ENCODE measurements at regions not wholly inside any gene's neighbourhood (a gene's known extent, or its start where the extent isn't known, plus 50 kb on each side); places are given as distances from the start of the nearest gene placed in this dataset.

- TF ChIP-seq, protein P1, sequence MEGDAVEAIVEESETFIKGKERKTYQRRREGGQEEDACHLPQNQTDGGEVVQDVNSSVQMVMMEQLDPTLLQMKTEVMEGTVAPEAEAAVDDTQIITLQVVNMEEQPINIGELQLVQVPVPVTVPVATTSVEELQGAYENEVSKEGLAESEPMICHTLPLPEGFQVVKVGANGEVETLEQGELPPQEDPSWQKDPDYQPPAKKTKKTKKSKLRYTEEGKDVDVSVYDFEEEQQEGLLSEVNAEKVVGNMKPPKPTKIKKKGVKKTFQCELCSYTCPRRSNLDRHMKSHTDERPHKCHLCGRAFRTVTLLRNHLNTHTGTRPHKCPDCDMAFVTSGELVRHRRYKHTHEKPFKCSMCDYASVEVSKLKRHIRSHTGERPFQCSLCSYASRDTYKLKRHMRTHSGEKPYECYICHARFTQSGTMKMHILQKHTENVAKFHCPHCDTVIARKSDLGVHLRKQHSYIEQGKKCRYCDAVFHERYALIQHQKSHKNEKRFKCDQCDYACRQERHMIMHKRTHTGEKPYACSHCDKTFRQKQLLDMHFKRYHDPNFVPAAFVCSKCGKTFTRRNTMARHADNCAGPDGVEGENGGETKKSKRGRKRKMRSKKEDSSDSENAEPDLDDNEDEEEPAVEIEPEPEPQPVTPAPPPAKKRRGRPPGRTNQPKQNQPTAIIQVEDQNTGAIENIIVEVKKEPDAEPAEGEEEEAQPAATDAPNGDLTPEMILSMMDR (IDR thresholded peaks at IDR 0.05): no peak
- no peak for TF ChIP-seq POLR2A (IDR thresholded peaks at IDR 0.05)
These were observed 55.6 kb upstream of the PRMT6 start for GRCh38 chr1:107000902-107001301.
